Stimulated activated CD8-positive, alpha-beta memory T cell treated with anti-CD3 and anti-CD28 coated beads, Interleukin-2, amount 100 ng/mL, for 48 hours (primary cell): ENCODE measurements at regions not wholly inside any gene's neighbourhood (a gene's known extent, or its start where the extent isn't known, plus 50 kb on each side); places are given as distances from the start of the nearest gene placed in this dataset.
"Not testable (repeated sequence)": the region's sequence is repeated elsewhere in the genome, so short reads cannot be mapped to it uniquely, and the experiment has no call there.

Experiments used
- DNase-seq, 2 donors: peaks; one replicate each; pipeline ENCODE4 v3.0.0-alpha.2; 2020; ENCODE audit warnings: low read depth in 2 of 2

DNA sequence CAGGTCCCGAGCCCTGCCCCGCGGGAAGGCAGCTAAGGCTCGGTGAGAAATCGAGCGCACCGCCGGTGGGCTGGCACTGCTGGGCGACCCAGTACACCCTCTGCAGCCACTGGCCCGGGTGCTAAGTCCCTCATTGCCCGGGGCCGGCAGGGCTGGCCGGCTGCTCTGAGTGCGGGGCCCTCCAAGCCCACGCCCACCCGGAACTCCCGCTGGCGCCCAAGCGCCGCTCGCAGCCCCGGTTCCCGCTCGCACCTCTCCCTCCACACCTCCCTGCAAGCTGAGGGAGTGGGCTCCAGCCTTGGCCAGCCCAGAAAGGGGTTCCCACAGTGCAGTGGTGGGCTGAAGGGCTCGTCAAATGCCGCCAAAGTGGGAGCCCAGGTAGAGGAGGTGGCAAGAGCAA, 63.2 kb upstream of the IER3 start:
- DNase-seq, result not testable (repeated sequence)

DNA sequence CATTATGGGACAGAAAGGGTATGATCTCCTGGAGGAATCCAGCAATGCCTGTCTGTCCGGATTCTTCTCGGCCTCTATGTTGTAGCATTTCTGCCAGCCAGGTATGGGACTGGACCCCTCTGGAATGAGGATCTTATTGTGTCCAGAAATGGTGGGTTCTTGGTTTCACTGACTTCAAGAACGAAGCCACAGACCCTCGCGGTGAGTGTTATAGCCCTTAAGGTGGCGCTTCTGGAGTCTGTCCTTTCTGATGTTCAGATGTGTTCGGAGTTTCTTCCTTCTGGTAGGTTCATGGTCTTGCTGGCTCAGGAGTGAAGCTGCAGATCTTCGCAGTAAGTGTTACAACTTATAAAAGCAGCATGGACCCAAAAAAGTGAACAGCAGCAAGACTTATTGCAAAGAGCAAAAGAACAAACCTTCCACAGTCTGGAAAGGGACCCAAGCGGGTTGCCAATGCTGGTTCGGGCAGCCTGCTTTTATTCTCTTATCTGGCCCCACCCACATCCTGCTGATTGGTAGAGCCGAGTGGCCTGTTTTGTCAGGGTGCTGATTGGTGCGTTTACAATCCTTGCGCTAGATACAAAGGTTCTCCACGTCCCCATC, 62.3 kb upstream of the IER3 start:
- DNase-seq, result no peak

DNA sequence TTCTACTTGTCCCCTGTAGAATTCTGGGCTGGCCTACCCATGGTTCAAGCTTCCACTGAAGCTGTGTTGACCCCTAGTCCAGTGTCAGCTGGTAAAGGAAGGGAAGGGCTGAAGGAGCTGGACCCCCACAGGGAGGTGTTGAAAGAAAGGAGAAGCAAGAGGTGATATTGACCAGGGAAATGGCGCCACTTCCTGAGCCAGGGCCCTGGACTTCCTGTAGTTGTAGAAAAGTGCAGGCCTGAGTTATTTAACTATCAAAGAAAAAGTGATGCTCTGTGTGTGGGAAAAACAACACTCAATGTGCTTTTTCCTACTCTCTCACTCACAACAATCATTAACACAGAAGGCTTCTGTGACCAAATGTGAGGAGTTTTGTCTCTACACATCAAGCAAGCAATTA, 60.0 kb upstream of the IER3 start:
- no peak for DNase-seq

DNA sequence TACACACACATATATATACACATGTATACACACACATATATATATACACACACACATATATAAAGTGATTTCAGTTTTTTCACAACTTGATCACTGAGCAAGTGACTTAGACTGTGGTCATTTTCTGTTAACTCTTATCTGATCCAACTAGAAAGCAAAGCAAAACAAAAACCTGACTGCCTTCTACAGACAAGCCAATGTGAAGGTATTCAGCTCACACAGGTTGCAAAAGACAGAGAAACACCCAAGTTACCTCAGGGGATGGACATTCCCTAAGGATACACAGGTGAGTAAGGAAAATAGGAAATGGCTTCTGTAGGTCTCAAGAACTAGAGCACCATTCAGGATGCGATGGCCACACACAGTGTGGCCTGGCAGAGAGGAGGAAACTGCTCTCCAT, 58.4 kb upstream of the IER3 start:
- no peak for DNase-seq

DNA sequence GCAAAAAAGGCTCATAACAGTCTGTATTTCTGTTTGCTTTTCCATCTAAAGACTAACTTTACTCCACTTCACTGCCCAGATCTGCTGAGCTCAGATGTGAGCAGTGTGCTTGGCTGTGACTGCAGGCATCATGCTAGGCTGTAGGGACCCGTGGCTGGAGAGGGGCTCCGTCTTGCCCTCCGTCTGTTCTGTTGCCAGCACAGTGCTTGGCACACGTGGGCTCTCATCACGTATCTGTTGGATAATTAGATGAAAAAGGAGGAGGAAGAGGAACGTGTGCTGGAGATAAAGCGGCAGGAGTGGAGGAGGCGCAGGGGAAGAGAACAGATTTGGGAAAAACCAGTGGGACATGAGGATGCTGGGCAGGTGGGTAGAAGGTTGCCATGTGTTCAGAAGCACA, 57.6 kb upstream of the IER3 start:
- DNase-seq, result no peak

DNA sequence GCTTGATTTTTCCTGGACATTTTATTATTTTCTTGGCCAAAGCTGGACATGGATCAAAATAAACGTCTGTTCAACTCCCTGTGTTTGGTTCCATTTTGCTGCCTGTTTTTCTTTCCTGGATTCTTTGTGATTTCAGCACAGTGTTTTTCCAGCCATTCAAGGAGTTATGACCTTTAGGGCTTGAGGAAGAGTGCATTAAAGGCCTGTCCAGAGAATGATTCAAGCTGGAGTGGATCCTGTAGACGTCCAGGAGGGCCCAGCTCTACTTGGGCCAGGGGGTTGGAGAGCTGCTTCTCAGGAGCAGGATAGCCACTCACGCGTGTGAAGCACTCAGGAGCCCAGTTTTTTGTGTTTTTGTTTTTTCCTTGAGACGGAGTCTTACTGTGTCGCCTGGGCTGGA, 56.5 kb upstream of the IER3 start:
- DNase-seq, result no peak

DNA sequence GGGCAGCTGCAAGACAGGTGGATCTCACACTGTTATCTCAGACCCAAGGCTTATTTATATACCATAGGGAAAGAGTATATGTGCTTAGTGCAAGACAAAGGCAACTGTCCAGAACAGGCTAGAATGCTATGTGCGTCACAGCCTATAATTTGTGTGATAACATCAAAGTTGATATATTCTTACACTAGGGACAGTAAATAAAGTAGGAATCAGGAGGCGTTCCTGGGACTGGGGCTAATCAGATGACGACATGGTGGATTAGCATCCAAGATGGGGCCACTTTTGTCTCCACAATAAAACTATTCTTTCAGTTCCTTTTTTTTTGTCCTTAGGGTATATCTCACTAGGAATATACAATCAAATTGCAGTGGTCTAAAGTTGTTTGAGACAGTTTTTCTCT, 54.9 kb upstream of the IER3 start:
- no peak for DNase-seq

DNA sequence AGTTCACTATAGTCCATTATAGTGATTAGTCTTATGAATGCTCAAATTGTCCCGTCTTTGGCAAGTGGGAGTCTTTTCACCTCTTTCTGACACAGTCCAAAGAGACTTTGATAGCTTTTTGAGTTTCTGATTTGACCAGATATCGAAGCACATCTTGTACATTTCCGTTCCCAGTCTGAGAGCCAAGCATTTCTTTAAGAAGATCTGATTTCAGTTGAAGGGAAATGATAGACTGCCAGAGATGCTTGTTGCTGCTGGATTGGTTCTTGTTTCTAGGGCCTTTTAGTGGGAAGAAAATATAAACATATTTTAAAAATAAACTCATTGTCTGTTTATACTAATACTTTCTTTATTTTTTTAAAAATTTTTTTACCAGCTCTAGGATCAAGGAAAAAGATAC, 54.1 kb upstream of the IER3 start:
- DNase-seq, result no peak

DNA sequence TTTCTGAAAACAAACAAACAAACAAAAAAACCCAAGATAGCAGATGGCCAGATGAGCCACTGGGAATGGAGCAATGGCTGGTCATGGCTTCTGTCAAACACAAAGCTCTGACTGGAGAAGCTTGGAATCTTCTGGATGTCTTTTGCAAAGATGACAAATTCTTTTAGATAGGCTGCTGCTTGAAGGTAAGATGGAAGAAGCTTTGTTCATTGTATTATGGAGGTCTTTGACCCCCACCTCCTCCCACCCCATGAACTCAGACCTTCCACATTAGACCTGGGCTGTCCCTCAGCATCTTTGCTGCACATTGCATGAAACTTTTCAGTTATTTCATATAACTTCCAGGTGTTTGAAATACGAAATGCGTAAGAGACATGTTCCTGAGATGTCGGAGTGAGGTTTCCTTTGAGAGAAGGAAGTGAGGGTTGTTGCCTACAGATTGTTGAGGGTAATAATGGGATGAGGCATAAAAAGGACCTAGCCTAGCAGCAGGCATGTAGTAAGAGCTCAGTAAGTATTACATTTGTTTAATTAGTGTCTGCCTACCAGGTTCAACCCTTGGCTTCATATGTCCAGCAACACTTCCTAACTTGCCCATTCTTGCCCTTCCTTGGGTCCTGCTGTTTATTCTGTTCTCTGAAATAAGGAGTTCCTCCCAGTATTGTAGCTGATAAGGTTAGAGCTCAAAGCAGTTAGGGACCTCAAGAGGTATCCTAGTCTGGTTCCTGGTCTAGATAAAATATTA, 51.4 kb upstream of the IER3 start:
- DNase-seq, result no peak
